Esophagus muscularis mucosa (tissue), 3 donors: ENCODE measurements at regions not wholly inside any gene's neighbourhood (a gene's known extent, or its start where the extent isn't known, plus 50 kb on each side); places are given as distances from the start of the nearest gene placed in this dataset.

Experiments used
- POLR2AphosphoS5 ChIP-seq, 2 donors: sonication (generic); formaldehyde crosslinking; IDR thresholded peaks; one replicate each; pipeline ENCODE4 v1.6.1; 2017; ENCODE audit warnings: antibody characterized with exemption in 2 of 2
- TF ChIP-seq, protein P1 (sequence below), 3 experiments: fragments of 200-600 bp in 2 of 3; fragments of 450-650 bp in 1 of 3; sonication (generic) in 2 of 3; IDR thresholded peaks; one replicate each; pipeline ENCODE4 v1.5.1; 2017 to 2019; ENCODE audit warnings: antibody characterized with exemption in 3 of 3, mild to moderate bottlenecking in 2 of 3, moderate library complexity in 1 of 3

DNA sequence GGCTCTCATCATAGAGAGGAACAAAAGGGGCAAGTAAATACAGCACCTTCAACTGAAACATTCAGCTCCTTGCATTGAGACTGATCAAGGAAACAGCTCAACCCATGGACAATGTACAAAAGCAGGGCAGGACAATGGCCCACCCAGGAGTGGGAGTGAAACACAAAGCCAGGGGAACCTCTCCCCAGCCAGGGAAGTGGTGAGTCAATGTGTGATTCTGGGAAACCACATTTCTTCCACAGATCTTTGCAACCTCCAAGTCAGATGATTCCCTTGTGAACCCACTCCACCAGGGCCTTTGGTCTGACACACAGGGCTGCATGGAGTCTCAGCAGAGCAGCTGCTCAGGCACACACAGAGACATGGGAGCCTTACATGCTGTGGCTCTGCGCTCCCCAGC, 294.5 kb downstream of the NR4A2 start:
- TF ChIP-seq, protein P1, sequence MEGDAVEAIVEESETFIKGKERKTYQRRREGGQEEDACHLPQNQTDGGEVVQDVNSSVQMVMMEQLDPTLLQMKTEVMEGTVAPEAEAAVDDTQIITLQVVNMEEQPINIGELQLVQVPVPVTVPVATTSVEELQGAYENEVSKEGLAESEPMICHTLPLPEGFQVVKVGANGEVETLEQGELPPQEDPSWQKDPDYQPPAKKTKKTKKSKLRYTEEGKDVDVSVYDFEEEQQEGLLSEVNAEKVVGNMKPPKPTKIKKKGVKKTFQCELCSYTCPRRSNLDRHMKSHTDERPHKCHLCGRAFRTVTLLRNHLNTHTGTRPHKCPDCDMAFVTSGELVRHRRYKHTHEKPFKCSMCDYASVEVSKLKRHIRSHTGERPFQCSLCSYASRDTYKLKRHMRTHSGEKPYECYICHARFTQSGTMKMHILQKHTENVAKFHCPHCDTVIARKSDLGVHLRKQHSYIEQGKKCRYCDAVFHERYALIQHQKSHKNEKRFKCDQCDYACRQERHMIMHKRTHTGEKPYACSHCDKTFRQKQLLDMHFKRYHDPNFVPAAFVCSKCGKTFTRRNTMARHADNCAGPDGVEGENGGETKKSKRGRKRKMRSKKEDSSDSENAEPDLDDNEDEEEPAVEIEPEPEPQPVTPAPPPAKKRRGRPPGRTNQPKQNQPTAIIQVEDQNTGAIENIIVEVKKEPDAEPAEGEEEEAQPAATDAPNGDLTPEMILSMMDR (IDR thresholded peaks at IDR 0.05): no peak
- TF ChIP-seq POLR2AphosphoS5 (IDR thresholded peaks at IDR 0.05): no peak
